ENCODE measurements at regions not wholly inside any gene's neighbourhood (a gene's known extent, or its start where the extent isn't known, plus 50 kb on each side); places are given as distances from the start of the nearest gene placed in this dataset.

GRCh38 chr21:27306206-27306605, 339.3 kb upstream of the ADAMTS5 start:
- intact Hi-C loops (cut with micrococcal nuclease) = no loop called here
- Mint-ChIP-seq H3K36me3 (ENCODE audit: low read depth) (no peaks in the 10 kb centered on the region), H3K4me1 (ENCODE audit: low read depth) (no peaks in the 10 kb centered on the region), H3K27ac (no peak overlapping the region), H3K4me3 (no peak overlapping the region), H3K9me3 (peaks cover 9% of the 10 kb centered on the region), H3K27me3 (ENCODE audit: low read depth) (no peaks in the 10 kb centered on the region)
- no peak for DNase-seq
- CTCF ChIA-PET = no interaction called here

DNA sequence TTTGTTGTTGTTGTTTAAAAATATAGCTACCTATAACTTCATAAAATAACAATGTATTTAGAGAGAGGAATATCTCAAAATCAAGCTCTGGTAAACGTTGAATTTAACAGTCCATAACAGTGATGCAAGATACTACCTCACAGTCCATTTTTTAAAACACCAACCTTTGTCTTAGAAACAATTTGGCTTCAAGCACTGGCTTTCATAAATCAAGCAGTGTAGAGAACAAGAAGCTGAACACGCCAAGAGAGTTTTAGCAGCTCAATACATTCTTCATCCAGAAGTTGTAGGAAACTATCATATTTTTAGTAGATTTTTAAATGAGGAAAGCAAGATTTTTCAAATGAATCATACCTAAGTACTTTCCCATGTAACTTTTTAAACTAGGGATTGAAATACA, 334.3 kb upstream of the ADAMTS5 start:
- peaks cover 12% of the 10 kb centered on the region for H3K9me3 Mint-ChIP-seq
- no peak overlapping the region for H3K4me3 Mint-ChIP-seq
- no peak overlapping the region for H3K27ac Mint-ChIP-seq
- DNase-seq = no peak
- CTCF ChIA-PET = no interaction called here
- no peaks in the 10 kb centered on the region for H3K4me1 Mint-ChIP-seq (ENCODE audit: low read depth)
- no peaks in the 10 kb centered on the region for H3K27me3 Mint-ChIP-seq (ENCODE audit: low read depth)
- H3K36me3 Mint-ChIP-seq (ENCODE audit: low read depth) = no peaks in the 10 kb centered on the region
- intact Hi-C loops (cut with micrococcal nuclease) = no loop called here

DNA sequence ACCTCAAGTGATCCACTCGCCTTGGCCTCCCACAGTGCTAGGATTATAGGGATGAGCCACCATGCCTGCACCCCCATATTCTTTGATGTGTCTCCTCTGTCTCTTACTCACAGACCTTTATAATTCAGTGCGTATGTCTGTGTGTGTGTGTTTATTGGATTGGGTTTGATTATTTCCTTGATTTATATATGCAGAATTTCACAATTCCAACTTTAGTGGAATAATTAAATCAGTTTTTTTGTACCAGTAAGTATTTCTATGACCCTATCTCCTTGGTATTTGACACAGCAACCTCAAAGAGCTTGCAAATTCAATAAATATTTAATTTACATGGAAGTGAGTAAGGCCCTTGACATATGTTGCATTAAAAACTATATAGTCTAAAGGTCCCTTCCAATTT, 333.9 kb upstream of the ADAMTS5 start:
- H3K4me1 Mint-ChIP-seq (ENCODE audit: low read depth) = no peaks in the 10 kb centered on the region
- H3K27me3 Mint-ChIP-seq (ENCODE audit: low read depth) = no peaks in the 10 kb centered on the region
- no peak overlapping the region for H3K4me3 Mint-ChIP-seq
- CTCF ChIA-PET = no interaction called here
- intact Hi-C loops (cut with micrococcal nuclease) = no loop called here
- no peaks in the 10 kb centered on the region for H3K36me3 Mint-ChIP-seq (ENCODE audit: low read depth)
- no peak for DNase-seq
- H3K27ac Mint-ChIP-seq = no peak overlapping the region
- H3K9me3 Mint-ChIP-seq = peaks cover 12% of the 10 kb centered on the region

DNA sequence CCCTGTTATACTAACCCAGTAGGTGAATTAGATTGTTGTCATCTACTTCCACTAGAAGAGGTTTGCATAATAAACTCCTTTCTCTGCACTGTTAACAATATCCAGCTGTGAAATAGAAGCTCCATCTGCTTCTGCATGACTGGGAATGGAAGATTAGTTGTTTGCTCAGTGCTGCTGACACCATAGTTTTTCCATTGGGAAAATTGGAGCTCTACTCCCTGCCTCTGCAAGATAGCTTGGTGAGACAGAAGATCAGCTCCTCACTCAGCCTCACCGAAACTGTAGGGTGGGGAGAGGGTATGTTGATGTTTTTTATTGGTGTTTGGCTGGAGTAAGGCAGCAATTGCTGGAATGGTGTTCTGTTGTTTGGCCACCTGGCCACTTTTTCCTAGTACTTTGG, 331.6 kb upstream of the ADAMTS5 start:
- peaks cover 14% of the 10 kb centered on the region for H3K9me3 Mint-ChIP-seq
- DNase-seq = no peak
- no peak overlapping the region for H3K27ac Mint-ChIP-seq
- CTCF ChIA-PET = no interaction called here
- intact Hi-C loops (cut with micrococcal nuclease) = no loop called here
- H3K4me3 Mint-ChIP-seq = no peak overlapping the region
- H3K4me1 Mint-ChIP-seq (ENCODE audit: low read depth) = no peaks in the 10 kb centered on the region
- H3K36me3 Mint-ChIP-seq (ENCODE audit: low read depth) = no peaks in the 10 kb centered on the region
- H3K27me3 Mint-ChIP-seq (ENCODE audit: low read depth) = no peaks in the 10 kb centered on the region

GRCh38 chr21:27293239-27293638, 326.4 kb upstream of the ADAMTS5 start:
- CTCF ChIA-PET = no interaction called here

GRCh38 chr21:27292783-27293182, 325.9 kb upstream of the ADAMTS5 start:
- Mint-ChIP-seq H3K4me1 (ENCODE audit: low read depth) (no peaks in the 10 kb centered on the region), H3K9me3 (peaks cover 13% of the 10 kb centered on the region), H3K27ac (no peak overlapping the region), H3K4me3 (no peak overlapping the region), H3K36me3 (ENCODE audit: low read depth) (no peaks in the 10 kb centered on the region), H3K27me3 (ENCODE audit: low read depth) (no peaks in the 10 kb centered on the region)
- CTCF ChIA-PET = no interaction called here
- intact Hi-C loops (cut with micrococcal nuclease) = no loop called here
- no peak for DNase-seq

More at GRCh38 chr21:27293239-27293638, 326.4 kb upstream of the ADAMTS5 start:
- H3K27me3 Mint-ChIP-seq (ENCODE audit: low read depth) = no peaks in the 10 kb centered on the region
- intact Hi-C loops (cut with micrococcal nuclease) = no loop called here
- peaks cover 10% of the 10 kb centered on the region for H3K9me3 Mint-ChIP-seq
- DNase-seq = no peak
- H3K4me3 Mint-ChIP-seq = no peak overlapping the region
- H3K4me1 Mint-ChIP-seq (ENCODE audit: low read depth) = no peaks in the 10 kb centered on the region
- no peak overlapping the region for H3K27ac Mint-ChIP-seq
- no peaks in the 10 kb centered on the region for H3K36me3 Mint-ChIP-seq (ENCODE audit: low read depth)

GRCh38 chr21:27292229-27292628, 325.3 kb upstream of the ADAMTS5 start:
- no peaks in the 10 kb centered on the region for H3K36me3 Mint-ChIP-seq (ENCODE audit: low read depth)
- no peak overlapping the region for H3K27ac Mint-ChIP-seq
- H3K27me3 Mint-ChIP-seq (ENCODE audit: low read depth) = no peaks in the 10 kb centered on the region
- CTCF ChIA-PET = no interaction called here
- no peaks in the 10 kb centered on the region for H3K4me1 Mint-ChIP-seq (ENCODE audit: low read depth)
- H3K9me3 Mint-ChIP-seq = peaks cover 13% of the 10 kb centered on the region
- DNase-seq = no peak
- intact Hi-C loops (cut with micrococcal nuclease) = no loop called here
- H3K4me3 Mint-ChIP-seq = no peak overlapping the region

DNA sequence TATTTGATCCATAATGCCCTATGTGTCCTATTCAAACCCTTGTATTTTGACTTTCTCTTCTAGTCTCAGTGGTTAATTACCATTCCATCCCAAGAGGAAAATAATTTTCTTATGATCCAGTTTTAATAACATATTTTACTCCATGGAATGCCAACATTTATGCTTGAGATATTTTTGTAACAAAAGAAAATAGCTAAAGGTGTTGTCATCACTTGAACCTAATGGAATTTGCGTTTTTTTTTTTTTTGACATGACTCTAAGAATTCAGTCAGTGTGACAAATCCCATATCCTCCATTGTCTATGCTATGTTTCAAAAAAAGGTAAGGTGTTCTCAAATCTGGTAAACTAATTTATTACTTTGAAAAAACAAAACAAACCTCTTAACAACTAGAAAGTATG, 324.1 kb upstream of the ADAMTS5 start:
- CTCF ChIA-PET = no interaction called here

GRCh38 chr21:27290028-27290427, 323.1 kb upstream of the ADAMTS5 start:
- CTCF ChIA-PET = no interaction called here
- no peak for DNase-seq
- no peak overlapping the region for H3K4me3 Mint-ChIP-seq
- peaks cover 10% of the 10 kb centered on the region for H3K9me3 Mint-ChIP-seq
- intact Hi-C loops (cut with micrococcal nuclease) = no loop called here
- H3K36me3 Mint-ChIP-seq (ENCODE audit: low read depth) = no peaks in the 10 kb centered on the region
- no peak overlapping the region for H3K27ac Mint-ChIP-seq
- no peaks in the 10 kb centered on the region for H3K27me3 Mint-ChIP-seq (ENCODE audit: low read depth)
- no peaks in the 10 kb centered on the region for H3K4me1 Mint-ChIP-seq (ENCODE audit: low read depth)

More for the DNA sequence above, 324.1 kb upstream of the ADAMTS5 start:
- no peak for DNase-seq
- peaks cover 10% of the 10 kb centered on the region for H3K9me3 Mint-ChIP-seq
- no peaks in the 10 kb centered on the region for H3K36me3 Mint-ChIP-seq (ENCODE audit: low read depth)
- no peak overlapping the region for H3K27ac Mint-ChIP-seq
- intact Hi-C loops (cut with micrococcal nuclease) = no loop called here
- no peak overlapping the region for H3K4me3 Mint-ChIP-seq
- H3K4me1 Mint-ChIP-seq (ENCODE audit: low read depth) = no peaks in the 10 kb centered on the region
- H3K27me3 Mint-ChIP-seq (ENCODE audit: low read depth) = no peaks in the 10 kb centered on the region

DNA sequence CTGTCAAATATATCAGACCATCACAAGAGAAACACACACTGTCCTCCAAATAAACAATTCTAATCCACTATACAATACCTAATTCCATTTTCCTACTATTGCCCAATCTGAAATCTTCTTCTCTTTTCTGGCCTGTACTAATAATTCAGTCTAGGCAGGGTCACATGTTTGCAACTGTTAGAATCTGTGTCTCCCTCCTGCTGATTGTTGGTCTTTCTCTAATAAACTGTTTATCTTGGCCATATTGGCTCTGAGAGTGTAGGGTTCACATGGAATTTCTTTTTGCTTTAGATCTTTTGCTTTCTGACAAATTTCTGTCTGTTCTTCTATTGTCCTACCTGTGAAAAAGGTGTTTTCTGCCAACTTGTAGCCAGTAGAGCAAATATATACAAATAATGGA, 319.9 kb upstream of the ADAMTS5 start:
- intact Hi-C loops (cut with micrococcal nuclease) = no loop called here
- Mint-ChIP-seq H3K4me1 (ENCODE audit: low read depth) (no peaks in the 10 kb centered on the region), H3K27ac (no peak overlapping the region), H3K9me3 (peaks cover 5% of the 10 kb centered on the region), H3K36me3 (ENCODE audit: low read depth) (no peaks in the 10 kb centered on the region), H3K27me3 (ENCODE audit: low read depth) (no peaks in the 10 kb centered on the region), H3K4me3 (no peak overlapping the region)
- CTCF ChIA-PET = no interaction called here
- DNase-seq = no peak

DNA sequence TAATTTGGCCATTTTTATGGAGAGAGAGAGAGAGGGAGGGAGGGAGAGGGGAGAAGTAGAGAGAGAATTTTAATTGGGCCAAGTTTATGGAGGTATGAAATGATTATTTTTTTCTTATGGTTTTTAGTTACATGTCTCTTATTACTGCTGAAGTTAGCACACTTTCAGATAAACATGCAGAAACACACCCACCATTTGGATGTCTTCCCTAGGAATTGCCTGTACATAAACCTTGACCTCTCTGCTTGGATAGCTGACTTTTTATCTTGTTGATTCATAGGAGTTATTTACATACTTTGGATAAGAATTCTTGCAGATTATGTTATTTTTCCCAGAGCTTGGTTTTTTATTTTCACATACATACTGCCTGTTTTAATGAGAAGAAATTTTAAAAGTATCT, 310.2 kb upstream of the ADAMTS5 start:
- no peak overlapping the region for H3K27ac Mint-ChIP-seq
- CTCF ChIA-PET = no interaction called here
- no peak overlapping the region for H3K4me3 Mint-ChIP-seq
- no peaks in the 10 kb centered on the region for H3K4me1 Mint-ChIP-seq (ENCODE audit: low read depth)
- no peaks in the 10 kb centered on the region for H3K27me3 Mint-ChIP-seq (ENCODE audit: low read depth)
- H3K36me3 Mint-ChIP-seq (ENCODE audit: low read depth) = no peaks in the 10 kb centered on the region
- H3K9me3 Mint-ChIP-seq = no peaks in the 10 kb centered on the region
- intact Hi-C loops (cut with micrococcal nuclease) = no loop called here
- no peak for DNase-seq

DNA sequence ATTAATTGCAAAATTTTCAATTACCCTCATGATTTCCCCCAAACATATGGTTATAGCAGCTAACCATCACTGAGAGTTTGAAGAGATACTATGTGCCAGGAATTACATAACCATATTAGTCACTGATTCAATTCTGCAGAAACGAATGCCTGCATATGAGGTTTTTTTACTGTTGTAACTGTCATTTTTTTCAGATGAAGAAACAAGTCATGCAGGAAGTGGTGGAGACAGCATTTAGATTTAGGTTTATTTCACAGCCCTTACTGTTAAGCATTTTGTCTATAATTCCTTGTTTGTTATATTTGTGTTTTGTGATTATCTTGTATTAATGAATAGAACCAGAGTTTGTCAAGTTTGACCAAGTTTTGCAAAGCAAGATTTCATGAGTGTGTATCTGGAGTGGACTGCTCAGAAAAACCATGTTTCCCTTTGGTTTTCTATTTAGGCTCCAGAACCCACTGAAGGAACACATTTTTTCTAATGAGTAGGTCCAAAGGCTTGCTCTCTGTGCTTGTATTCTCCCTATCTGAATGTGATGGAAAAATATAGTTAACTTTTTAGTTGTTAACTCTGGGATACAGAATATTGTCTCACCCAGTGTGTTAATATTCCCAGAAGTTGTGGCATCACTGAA, 308.5 kb upstream of the ADAMTS5 start:
- Mint-ChIP-seq H3K4me1 (ENCODE audit: low read depth) (no peaks in the 10 kb centered on the region), H3K36me3 (ENCODE audit: low read depth) (no peaks in the 10 kb centered on the region), H3K27me3 (ENCODE audit: low read depth) (no peaks in the 10 kb centered on the region), H3K27ac (no peak overlapping the region), H3K9me3 (no peaks in the 10 kb centered on the region), H3K4me3 (no peak overlapping the region)
- DNase-seq = no peak
- CTCF ChIA-PET = no interaction called here
- intact Hi-C loops (cut with micrococcal nuclease) = no loop called here

DNA sequence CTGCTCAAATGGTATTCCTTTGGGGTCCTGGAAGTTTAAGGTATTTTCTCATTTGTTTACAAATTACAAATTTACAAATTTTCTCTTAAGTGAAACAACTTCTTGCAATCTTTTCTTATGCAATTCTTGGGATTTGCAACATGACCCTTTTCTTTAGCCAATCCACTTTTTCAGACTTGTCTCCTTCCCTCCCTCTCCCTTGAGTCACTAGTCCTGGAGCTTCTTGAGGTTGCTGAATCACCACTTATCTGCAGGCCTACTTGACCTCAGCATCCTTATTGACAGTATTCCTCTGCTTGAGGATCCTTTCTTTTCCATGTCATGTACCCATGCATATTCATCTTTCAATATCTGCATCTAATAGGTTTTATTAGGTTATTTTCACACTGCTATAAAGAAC, 302.8 kb upstream of the ADAMTS5 start:
- H3K9me3 Mint-ChIP-seq = no peaks in the 10 kb centered on the region
- intact Hi-C loops (cut with micrococcal nuclease) = no loop called here
- no peak overlapping the region for H3K4me3 Mint-ChIP-seq
- no peaks in the 10 kb centered on the region for H3K4me1 Mint-ChIP-seq (ENCODE audit: low read depth)
- no peak for DNase-seq
- H3K27ac Mint-ChIP-seq = no peak overlapping the region
- H3K27me3 Mint-ChIP-seq (ENCODE audit: low read depth) = no peaks in the 10 kb centered on the region
- CTCF ChIA-PET = no interaction called here
- no peaks in the 10 kb centered on the region for H3K36me3 Mint-ChIP-seq (ENCODE audit: low read depth)

DNA sequence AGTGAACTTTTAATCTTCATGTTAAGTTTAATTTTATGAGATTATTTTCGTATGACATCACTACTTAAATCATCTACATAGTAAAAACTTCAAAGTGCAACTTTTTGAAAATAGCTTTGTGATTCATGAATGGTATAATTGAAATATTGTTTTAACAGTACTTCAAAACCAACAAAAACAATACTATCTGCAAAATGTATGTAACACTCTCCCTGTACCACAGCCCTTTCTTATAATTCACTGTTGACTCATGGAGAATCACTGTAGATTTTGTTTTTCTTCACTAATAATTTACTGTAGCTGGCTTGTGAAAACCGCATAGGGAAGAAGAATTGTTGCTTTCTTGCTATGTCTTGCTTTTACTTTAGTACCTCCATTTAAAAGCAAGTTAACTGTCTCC, 301.4 kb upstream of the ADAMTS5 start:
- H3K27ac Mint-ChIP-seq = no peak overlapping the region
- H3K36me3 Mint-ChIP-seq (ENCODE audit: low read depth) = no peaks in the 10 kb centered on the region
- CTCF ChIA-PET = no interaction called here
- H3K9me3 Mint-ChIP-seq = no peaks in the 10 kb centered on the region
- no peak for DNase-seq
- H3K4me3 Mint-ChIP-seq = no peak overlapping the region
- H3K27me3 Mint-ChIP-seq (ENCODE audit: low read depth) = no peaks in the 10 kb centered on the region
- intact Hi-C loops (cut with micrococcal nuclease) = no loop called here
- no peaks in the 10 kb centered on the region for H3K4me1 Mint-ChIP-seq (ENCODE audit: low read depth)

Data from activated naive CD4-positive, alpha-beta T cell treated with anti-CD3 and anti-CD28 coated beads for 36 hours (primary cell).